Loucy (cell line): ENCODE measurements at regions not wholly inside any gene's neighbourhood (a gene's known extent, or its start where the extent isn't known, plus 50 kb on each side); places are given as distances from the start of the nearest gene placed in this dataset.
"Not testable (repeated sequence)": the region's sequence is repeated elsewhere in the genome, so short reads cannot be mapped to it uniquely, and the experiment has no call there.

ENCODE experiments used
- H2AFZ ChIP-seq: fragments of 200-600 bp; sonication (generic); 2 replicates; pipeline ENCODE4 v1.6.0; 2016; ENCODE audit warnings: antibody characterized with exemption, mild to moderate bottlenecking, low read length, moderate library complexity
- H3F3A ChIP-seq: fragments of 200-600 bp; 2 replicates; pipeline ENCODE4 v1.6.0; 2016; ENCODE audit warnings: antibody characterized with exemption, low read depth, mild to moderate bottlenecking
- H3K27me3 ChIP-seq: fragments of 200-600 bp; sonication (generic); 2 replicates; pipeline ENCODE4 v1.6.1; 2014; ENCODE audit warnings: low read length, mild to moderate bottlenecking; ENCODE audit not compliant: insufficient read depth, poor library complexity, severe bottlenecking
- H3K36me3 ChIP-seq: fragments of 200-600 bp; sonication (generic); 2 replicates; pipeline ENCODE4 v1.6.1; 2016; ENCODE audit warnings: low read length; ENCODE audit not compliant: insufficient read depth
- H3K4me1 ChIP-seq: fragments of 200-600 bp; sonication (generic); 2 replicates; pipeline ENCODE4 v1.5.1; 2014; ENCODE audit warnings: low read length, mild to moderate bottlenecking; ENCODE audit not compliant: insufficient read depth, poor library complexity, severe bottlenecking
- H3K4me2 ChIP-seq: fragments of 200-600 bp; sonication (generic); 2 replicates; pipeline ENCODE4 v1.6.0; 2014; ENCODE audit warnings: antibody characterized with exemption, low read length, low read depth, mild to moderate bottlenecking; ENCODE audit not compliant: poor library complexity, severe bottlenecking
- H3K4me3 ChIP-seq: fragments of 200-600 bp; sonication (generic); 2 replicates; pipeline ENCODE4 v1.5.1; 2014; ENCODE audit warnings: low read length, mild to moderate bottlenecking, mixed read lengths; ENCODE audit not compliant: poor library complexity, severe bottlenecking
- H3K79me2 ChIP-seq: fragments of 200-600 bp; sonication (generic); 2 replicates; pipeline ENCODE4 v1.6.1; 2014; ENCODE audit warnings: low read length; ENCODE audit not compliant: insufficient read depth
- H3K9ac ChIP-seq: fragments of 200-600 bp; sonication (generic); 2 replicates; pipeline ENCODE4 v1.6.0; 2014; ENCODE audit warnings: mild to moderate bottlenecking, low read depth, low read length, moderate library complexity; ENCODE audit not compliant: poor library complexity, severe bottlenecking
- H3K9me2 ChIP-seq: fragments of 200-600 bp; sonication (generic); replicated peaks from 2 replicates; pipeline ENCODE4 v1.6.1; 2016; ENCODE audit warnings: low read depth, low read length, mixed read lengths
- H3K9me3 ChIP-seq: fragments of 200-600 bp; sonication (generic); 2 replicates; pipeline ENCODE4 v1.6.1; 2014; ENCODE audit warnings: mild to moderate bottlenecking, antibody characterized with exemption, low read length, low read depth; ENCODE audit not compliant: insufficient read depth
- H4K20me1 ChIP-seq: fragments of 200-600 bp; sonication (generic); 2 replicates; pipeline ENCODE4 v1.6.0; 2014; ENCODE audit warnings: antibody characterized with exemption, low read length, mild to moderate bottlenecking; ENCODE audit not compliant: insufficient read depth, poor library complexity, severe bottlenecking
- CTCF ChIP-seq: fragments of 200-600 bp; sonication (generic); conservative IDR thresholded peaks from 2 replicates; pipeline ENCODE4 v1.5.1; 2014; ENCODE audit warnings: mild to moderate bottlenecking, antibody characterized with exemption, low read length
- EZH2phosphoT487 ChIP-seq: fragments of 200-600 bp; IDR thresholded peaks from 2 replicates; pipeline ENCODE4 v1.6.1; 2018; ENCODE audit warnings: antibody characterized with exemption, mild to moderate bottlenecking, moderate library complexity, borderline replicate concordance

GRCh38 chr9:89679581-89679980 lies 74.8 kb downstream of the GADD45G start:
- Histone ChIP-seq H2AFZ (no peak overlapping the region), H3F3A (no peaks in the 10 kb centered on the region), H3K4me3 (no peak overlapping the region), H3K4me1 (no peaks in the 10 kb centered on the region), H3K4me2 (no peak overlapping the region), H3K9me2 (no peaks in the 10 kb centered on the region), H3K9me3 (no peaks in the 10 kb centered on the region), H3K36me3 (no peaks in the 10 kb centered on the region), H3K79me2 (no peaks in the 10 kb centered on the region), H3K9ac (no peak overlapping the region), H3K27me3 (no peaks in the 10 kb centered on the region), H4K20me1 (no peaks in the 10 kb centered on the region)
- TF ChIP-seq CTCF (no peak), EZH2phosphoT487 (no peak)

- Histone ChIP-seq H3K79me2 (no peaks in the 10 kb centered on the region), H3K36me3 (no peaks in the 10 kb centered on the region), H3K9ac (no peak overlapping the region), H3K27me3 (no peaks in the 10 kb centered on the region), H3F3A (no peaks in the 10 kb centered on the region), H3K4me1 (no peaks in the 10 kb centered on the region), H4K20me1 (no peaks in the 10 kb centered on the region), H2AFZ (no peak overlapping the region; the same call in 1 of the 2 replicates), H3K9me2 (no peaks in the 10 kb centered on the region), H3K4me3 (no peak overlapping the region), H3K4me2 (no peak overlapping the region), H3K9me3 (no peaks in the 10 kb centered on the region)
- TF ChIP-seq CTCF (no peak), EZH2phosphoT487 (no peak)
Observed at GRCh38 chr9:89680547-89681467, 76.0 kb downstream of the GADD45G start.

GRCh38 chr9:89681468-89681859 lies 76.7 kb downstream of the GADD45G start:
- H3K36me3 ChIP-seq, H3F3A ChIP-seq, H3K4me2 ChIP-seq, H2AFZ ChIP-seq, H3K4me1 ChIP-seq, H3K9me2 ChIP-seq, H4K20me1 ChIP-seq, H3K9me3 ChIP-seq, H3K79me2 ChIP-seq, H3K9ac ChIP-seq, H3K27me3 ChIP-seq, H3K4me3 ChIP-seq: not testable (repeated sequence)

- H3K27me3 ChIP-seq: no peaks in the 10 kb centered on the region
- H3F3A ChIP-seq: no peaks in the 10 kb centered on the region
- no peaks in the 10 kb centered on the region for H3K79me2 ChIP-seq
- no peak overlapping the region for H3K9ac ChIP-seq
- H4K20me1 ChIP-seq: no peaks in the 10 kb centered on the region
- H3K9me2 ChIP-seq: no peaks in the 10 kb centered on the region
- no peak overlapping the region for H2AFZ ChIP-seq
- H3K4me2 ChIP-seq: no peak overlapping the region
- TF ChIP-seq CTCF (no peak), EZH2phosphoT487 (no peak)
- H3K4me1 ChIP-seq: no peaks in the 10 kb centered on the region
- no peak overlapping the region for H3K4me3 ChIP-seq
- no peaks in the 10 kb centered on the region for H3K9me3 ChIP-seq
- no peaks in the 10 kb centered on the region for H3K36me3 ChIP-seq
Observed at GRCh38 chr9:89683626-89684025, 78.8 kb downstream of the GADD45G start.
